ENCODE measurements at regions not wholly inside any gene's neighbourhood (a gene's known extent, or its start where the extent isn't known, plus 50 kb on each side); places are given as distances from the start of the nearest gene placed in this dataset.

DNA sequence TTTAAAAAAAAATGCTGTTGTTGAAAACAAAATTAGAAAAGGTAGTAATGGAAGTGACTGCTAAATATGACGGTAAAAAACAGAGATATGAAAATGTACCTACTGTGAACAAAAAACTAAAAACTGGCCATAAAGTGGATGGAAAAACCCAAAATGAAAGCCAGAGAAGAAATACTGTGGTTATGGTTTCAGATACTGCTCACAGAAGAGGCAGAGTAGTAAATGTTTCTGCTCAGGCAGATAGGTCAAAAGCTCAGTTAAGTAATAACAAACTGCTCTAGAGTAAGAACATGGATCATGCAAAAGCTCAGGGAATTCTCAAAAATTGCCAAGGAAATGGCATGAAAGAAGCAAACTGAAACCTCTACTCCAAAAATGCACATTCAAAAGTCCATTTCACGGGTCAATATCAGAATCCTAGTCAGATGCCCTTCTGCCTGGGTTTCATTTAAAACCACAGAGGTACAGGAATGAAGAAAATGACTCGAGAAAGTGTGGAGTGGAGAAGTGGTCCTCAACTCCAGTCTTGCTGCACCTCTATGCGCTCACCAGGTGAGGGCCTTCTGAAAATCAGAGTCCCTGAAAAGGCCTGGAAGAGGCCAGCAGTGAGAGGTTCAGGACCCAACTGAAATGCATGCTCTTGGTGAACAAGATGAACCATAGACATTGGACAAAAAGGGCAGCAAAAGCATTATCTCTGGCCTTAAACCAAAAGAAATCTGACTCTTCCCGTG, 315.0 kb upstream of the SPRY2 start:
- Histone ChIP-seq H4K8ac (ENCODE audit: low read depth in 2 of 2, low read length in 2 of 2) (no peak overlapping the region), H3K4me2 (ENCODE audit: low read depth, low read length) (no peak overlapping the region), H2AK5ac (ENCODE audit: low read depth, low read length) (no peak overlapping the region), H2BK20ac (ENCODE audit: low read depth, low read length) (no peak overlapping the region), H3K79me1 (ENCODE audit: low read depth in 1 of 2, low read length in 2 of 2) (no peaks in the 10 kb centered on the region), H2BK15ac (ENCODE audit: low read depth, low read length) (no peak overlapping the region), H4K91ac (ENCODE audit: insufficient read depth, low read depth, low read length) (no peak overlapping the region), H3K27me3 (ENCODE audit: control insufficient read depth, insufficient read depth, low read length) (no peaks in the 10 kb centered on the region), H3K9me3 (ENCODE audit: control insufficient read depth, insufficient read depth, low read length) (peaks cover 20% of the 10 kb centered on the region), H3K9ac (ENCODE audit: low read depth, low read length) (no peak overlapping the region), H2AK9ac (replicated peaks; ENCODE audit: low read depth, low read length, poor library complexity) (no peak overlapping the region), H3K9me1 (ENCODE audit: insufficient read depth, low read length) (no peaks in the 10 kb centered on the region), H3K14ac (replicated peaks; ENCODE audit: low read depth, low read length) (no peak overlapping the region), H3K27ac (ENCODE audit: insufficient read depth, low read length) (no peak overlapping the region), H3K4ac (ENCODE audit: low read depth, low read length) (no peak overlapping the region), H3K23ac (ENCODE audit: low read depth, low read length) (no peak overlapping the region), H4K20me1 (ENCODE audit: insufficient read depth, low read length) (no peaks in the 10 kb centered on the region), H3K4me3 (ENCODE audit: insufficient read depth, low read depth, low read length) (no peak overlapping the region), H2AFZ (replicated peaks; ENCODE audit: low read length, poor library complexity) (no peak overlapping the region), H4K5ac (ENCODE audit: low read depth, low read length) (no peak overlapping the region), H3K56ac (ENCODE audit: extremely low read depth, insufficient read depth, low read length) (no peak overlapping the region), H2BK5ac (ENCODE audit: low read depth, low read length, poor library complexity, severe bottlenecking) (no peak overlapping the region), H2BK120ac (ENCODE audit: low read depth, low read length) (no peak overlapping the region), H3K4me1 (ENCODE audit: control insufficient read depth, insufficient read depth, low read length) (no peaks in the 10 kb centered on the region), H3K36me3 (ENCODE audit: control insufficient read depth, insufficient read depth, low read length) (no peaks in the 10 kb centered on the region), H3K18ac (ENCODE audit: low read depth, low read length) (no peak overlapping the region)
- ChIA-PET POLR2A (ENCODE audit: unreplicated experiment) (no interaction called here), CTCF (no interaction called here)
- ATAC-seq (ENCODE audit: low read depth): no peak
- intact Hi-C loops (cut with micrococcal nuclease) (no loop called here), dilution Hi-C loops (cut with HindIII; ENCODE audit: low sequenced_read_pairs, unreplicated experiment) (no loop called here), in situ Hi-C loops (cut with MboI; ENCODE audit: low sequenced_read_pairs) (no loop called here)
- TF ChIP-seq MAZ (IDR thresholded peaks at IDR 0.05; ENCODE audit: borderline replicate concordance, low read depth, low read length): no peak
- no peak for TF ChIP-seq FOS (IDR thresholded peaks at IDR 0.05; ENCODE audit: low read depth, low read length)
- TF ChIP-seq CHD1 (IDR thresholded peaks at IDR 0.05; ENCODE audit: low read depth, low read length): no peak
- TF ChIP-seq, protein P1, sequence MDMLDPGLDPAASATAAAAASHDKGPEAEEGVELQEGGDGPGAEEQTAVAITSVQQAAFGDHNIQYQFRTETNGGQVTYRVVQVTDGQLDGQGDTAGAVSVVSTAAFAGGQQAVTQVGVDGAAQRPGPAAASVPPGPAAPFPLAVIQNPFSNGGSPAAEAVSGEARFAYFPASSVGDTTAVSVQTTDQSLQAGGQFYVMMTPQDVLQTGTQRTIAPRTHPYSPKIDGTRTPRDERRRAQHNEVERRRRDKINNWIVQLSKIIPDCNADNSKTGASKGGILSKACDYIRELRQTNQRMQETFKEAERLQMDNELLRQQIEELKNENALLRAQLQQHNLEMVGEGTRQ (IDR thresholded peaks at IDR 0.05; ENCODE audit: low read depth, low read length): no peak
- TF ChIP-seq SMC3 (IDR thresholded peaks at IDR 0.05; ENCODE audit: low read depth, low read length): no peak
- no peak for TF ChIP-seq POLR2A (IDR thresholded peaks at IDR 0.05; ENCODE audit: low read depth, low read length)
- TF ChIP-seq RCOR1 (IDR thresholded peaks at IDR 0.05; ENCODE audit: insufficient replicate concordance, low read length): no peak
- TF ChIP-seq BHLHE40 (IDR thresholded peaks at IDR 0.05; ENCODE audit: low read depth, low read length): no peak
- TF ChIP-seq MXI1 (IDR thresholded peaks at IDR 0.05; ENCODE audit: borderline replicate concordance, low read depth, low read length): no peak
- TF ChIP-seq NFE2L2 (IDR thresholded peaks at IDR 0.05; ENCODE audit: low read depth, low read length): no peak
- TF ChIP-seq CEBPB (IDR thresholded peaks at IDR 0.05; ENCODE audit: low read depth, low read length): no peak
- no peak for TF ChIP-seq CTCF (conservative IDR thresholded peaks at IDR 0.05; ENCODE audit: low read depth, low read length)
- TF ChIP-seq, protein P2, sequence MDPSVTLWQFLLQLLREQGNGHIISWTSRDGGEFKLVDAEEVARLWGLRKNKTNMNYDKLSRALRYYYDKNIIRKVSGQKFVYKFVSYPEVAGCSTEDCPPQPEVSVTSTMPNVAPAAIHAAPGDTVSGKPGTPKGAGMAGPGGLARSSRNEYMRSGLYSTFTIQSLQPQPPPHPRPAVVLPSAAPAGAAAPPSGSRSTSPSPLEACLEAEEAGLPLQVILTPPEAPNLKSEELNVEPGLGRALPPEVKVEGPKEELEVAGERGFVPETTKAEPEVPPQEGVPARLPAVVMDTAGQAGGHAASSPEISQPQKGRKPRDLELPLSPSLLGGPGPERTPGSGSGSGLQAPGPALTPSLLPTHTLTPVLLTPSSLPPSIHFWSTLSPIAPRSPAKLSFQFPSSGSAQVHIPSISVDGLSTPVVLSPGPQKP (IDR thresholded peaks at IDR 0.05; ENCODE audit: borderline replicate concordance, low read depth, low read length): no peak
- no peak for TF ChIP-seq RAD21 (IDR thresholded peaks at IDR 0.05; ENCODE audit: low read length)
- TF ChIP-seq RFX5 (IDR thresholded peaks at IDR 0.05; ENCODE audit: low read depth, low read length): no peak
- no peak for TF ChIP-seq MAFK (IDR thresholded peaks at IDR 0.05; ENCODE audit: low read depth, low read length)
- BruUV-seq (replicated peaks): no TSS peak
- DNase-seq: no peak
- WGBS, 2 experiments (ENCODE audit: extremely low coverage in 2 of 2, insufficient read length in 1 of 2): no CpG with 5 or more reads among the region's 5 CpGs

Data from IMR-90 (cell line).